Karpas-422 (cell line): ENCODE measurements at regions not wholly inside any gene's neighbourhood (a gene's known extent, or its start where the extent isn't known, plus 50 kb on each side); places are given as distances from the start of the nearest gene placed in this dataset.
"Not testable (repeated sequence)": the region's sequence is repeated elsewhere in the genome, so short reads cannot be mapped to it uniquely, and the experiment has no call there.

Source experiments
- DNase-seq: peaks from one replicate; pipeline ENCODE4 v3.0.0-alpha.2; 2015
- H2AFZ ChIP-seq: fragments of 200-600 bp; sonication (generic); 2 replicates; pipeline ENCODE4 v1.6.1; 2014; ENCODE audit warnings: antibody characterized with exemption, low read length, mixed read lengths
- H3K27ac ChIP-seq: fragments of 200-600 bp; sonication (generic); 2 replicates; pipeline ENCODE4 v1.5.1; 2014; ENCODE audit warnings: mild to moderate bottlenecking, low read length, moderate library complexity
- H3K27me3 ChIP-seq: fragments of 200-600 bp; sonication (generic); 2 replicates; pipeline ENCODE4 v1.6.1; 2014; ENCODE audit warnings: low read length, mixed read lengths
- H3K36me3 ChIP-seq: fragments of 200-600 bp; sonication (generic); 2 replicates; pipeline ENCODE4 v1.6.1; 2014; ENCODE audit warnings: low read length, mixed read lengths; ENCODE audit not compliant: insufficient read depth
- H3K4me1 ChIP-seq: fragments of 200-600 bp; sonication (generic); 2 replicates; pipeline ENCODE4 v1.6.1; 2014; ENCODE audit warnings: mild to moderate bottlenecking, low read length, mixed read lengths
- H3K4me2 ChIP-seq: fragments of 200-600 bp; sonication (generic); 2 replicates; pipeline ENCODE4 v1.6.1; 2014; ENCODE audit warnings: low read length, low read depth, mild to moderate bottlenecking; ENCODE audit not compliant: poor library complexity, severe bottlenecking
- H3K4me3 ChIP-seq: fragments of 200-600 bp; sonication (generic); 2 replicates; pipeline ENCODE4 v1.5.1; 2014; ENCODE audit warnings: mild to moderate bottlenecking, antibody characterized with exemption, low read length, mixed read lengths
- H3K79me2 ChIP-seq: fragments of 200-600 bp; sonication (generic); 2 replicates; pipeline ENCODE4 v1.6.1; 2014; ENCODE audit warnings: mild to moderate bottlenecking, low read length, mixed read lengths
- H3K9ac ChIP-seq: fragments of 200-600 bp; sonication (generic); 2 replicates; pipeline ENCODE4 v1.6.0; 2014; ENCODE audit warnings: low read length
- H3K9me2 ChIP-seq: fragments of 200-600 bp; sonication (generic), shearing (Covaris generic); replicated peaks from 2 replicates; pipeline ENCODE4 v1.6.0; 2014; ENCODE audit warnings: mild to moderate bottlenecking, low read length, moderate library complexity; ENCODE audit not compliant: insufficient read depth
- H3K9me3 ChIP-seq: fragments of 300-700, 200-600 bp; sonication (generic); 2 replicates; pipeline ENCODE4 v1.6.1; 2014; ENCODE audit warnings: low read length, mixed read lengths
- H4K20me1 ChIP-seq: fragments of 200-600 bp; sonication (generic); 2 replicates; pipeline ENCODE4 v1.6.1; 2014; ENCODE audit warnings: mild to moderate bottlenecking, antibody characterized with exemption, low read length, low read depth; ENCODE audit not compliant: insufficient read depth

DNA sequence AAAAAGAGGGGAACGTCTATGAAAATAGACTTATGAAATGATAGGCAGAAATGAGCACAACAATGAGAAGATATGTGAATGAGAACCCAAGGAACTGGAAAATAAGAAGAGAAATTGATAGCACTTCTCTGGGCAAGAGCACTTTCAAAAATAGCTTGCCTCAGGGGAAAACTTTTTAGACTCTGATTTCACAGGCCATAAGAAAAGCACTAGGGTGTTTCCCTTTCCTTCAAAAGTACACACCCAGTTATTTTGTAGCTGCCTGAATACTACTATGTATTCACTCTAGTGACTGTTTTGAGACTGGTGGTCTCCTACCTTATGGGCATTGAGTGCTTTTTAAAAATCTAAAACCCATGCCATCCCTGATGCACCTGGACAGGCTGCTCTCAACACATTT, 172.3 kb upstream of the SOX6 start:
- Histone ChIP-seq H4K20me1 (no peaks in the 10 kb centered on the region), H3K4me2 (no peak overlapping the region), H3K4me1 (no peaks in the 10 kb centered on the region), H3K36me3 (no peaks in the 10 kb centered on the region), H3K9ac (no peak overlapping the region), H3K9me3 (no peaks in the 10 kb centered on the region), H3K4me3 (no peak overlapping the region), H3K27me3 (no peaks in the 10 kb centered on the region), H3K27ac (no peak overlapping the region), H3K79me2 (no peaks in the 10 kb centered on the region), H3K9me2 (no peaks in the 10 kb centered on the region), H2AFZ (no peak overlapping the region)
- no peak for DNase-seq

DNA sequence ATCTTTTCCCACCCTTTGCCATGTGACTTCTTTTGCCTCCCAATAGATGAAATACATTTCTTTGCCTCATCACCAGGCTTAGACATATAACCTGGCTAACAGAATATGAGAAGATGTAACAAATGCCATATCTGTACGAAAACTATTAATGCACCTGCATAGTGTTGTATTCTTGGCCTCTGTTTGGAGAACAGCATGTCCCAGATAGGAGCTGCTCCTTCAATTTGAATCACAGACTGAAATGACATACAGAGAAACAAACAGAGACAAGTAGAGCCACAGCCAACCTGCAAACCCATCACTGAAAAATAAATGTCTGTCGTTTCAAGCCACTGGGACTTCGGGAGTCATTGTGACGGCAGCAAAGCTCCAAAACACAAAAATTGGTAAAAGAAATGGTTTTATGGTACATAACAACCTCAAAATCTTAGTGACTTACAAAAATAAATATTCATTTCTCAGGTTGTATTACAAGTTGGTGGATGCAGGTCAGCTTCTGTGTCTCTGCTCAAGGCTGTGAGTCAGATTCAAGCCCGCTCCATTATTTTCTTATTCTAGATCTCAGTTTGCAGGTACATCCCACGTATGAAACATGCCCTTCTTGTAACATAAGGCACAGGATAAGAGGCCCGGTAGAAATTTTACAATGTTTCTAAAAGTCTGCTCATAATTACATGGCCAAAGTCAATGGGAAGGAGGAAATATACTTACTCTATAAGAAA, 171.3 kb upstream of the SOX6 start:
- DNase-seq: no peak
- Histone ChIP-seq H3K4me3 (no peak overlapping the region), H2AFZ (no peak overlapping the region)

DNA sequence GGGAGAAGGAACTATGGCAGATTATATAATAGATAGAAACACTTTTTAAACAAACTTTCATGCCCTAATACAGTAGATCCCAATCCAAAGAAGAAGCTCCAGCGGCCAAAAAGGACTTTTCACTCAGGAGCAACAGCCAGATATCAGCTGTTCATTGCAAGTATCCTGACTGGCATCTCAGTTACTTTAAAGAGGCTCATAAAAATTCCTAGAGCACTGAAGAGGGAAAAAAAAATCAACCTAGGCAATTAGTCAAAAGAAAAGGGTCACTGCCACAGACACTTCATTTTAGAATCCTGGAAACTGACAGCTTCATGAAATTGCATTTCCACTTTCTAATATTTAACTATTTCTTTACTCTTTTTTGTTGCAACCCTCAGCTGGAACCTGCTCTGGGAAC, 170.6 kb upstream of the SOX6 start:
- H3K4me1 ChIP-seq: no peaks in the 10 kb centered on the region
- H4K20me1 ChIP-seq: no peaks in the 10 kb centered on the region
- DNase-seq: no peak
- no peak overlapping the region for H3K27ac ChIP-seq
- H3K9me3 ChIP-seq: no peaks in the 10 kb centered on the region
- H3K4me3 ChIP-seq: no peak overlapping the region
- no peaks in the 10 kb centered on the region for H3K9me2 ChIP-seq
- H2AFZ ChIP-seq: no peak overlapping the region
- H3K27me3 ChIP-seq: no peaks in the 10 kb centered on the region
- H3K9ac ChIP-seq: no peak overlapping the region
- no peak overlapping the region for H3K4me2 ChIP-seq
- H3K36me3 ChIP-seq: no peaks in the 10 kb centered on the region
- no peaks in the 10 kb centered on the region for H3K79me2 ChIP-seq

More for the DNA sequence above, 171.3 kb upstream of the SOX6 start:
- Histone ChIP-seq H3K9me2 (no peaks in the 10 kb centered on the region), H3K9me3 (no peaks in the 10 kb centered on the region), H3K27ac (no peak overlapping the region), H3K9ac (no peak overlapping the region), H4K20me1 (no peaks in the 10 kb centered on the region), H3K27me3 (no peaks in the 10 kb centered on the region), H3K36me3 (no peaks in the 10 kb centered on the region), H3K79me2 (no peaks in the 10 kb centered on the region), H3K4me2 (no peak overlapping the region), H3K4me1 (no peaks in the 10 kb centered on the region)

DNA sequence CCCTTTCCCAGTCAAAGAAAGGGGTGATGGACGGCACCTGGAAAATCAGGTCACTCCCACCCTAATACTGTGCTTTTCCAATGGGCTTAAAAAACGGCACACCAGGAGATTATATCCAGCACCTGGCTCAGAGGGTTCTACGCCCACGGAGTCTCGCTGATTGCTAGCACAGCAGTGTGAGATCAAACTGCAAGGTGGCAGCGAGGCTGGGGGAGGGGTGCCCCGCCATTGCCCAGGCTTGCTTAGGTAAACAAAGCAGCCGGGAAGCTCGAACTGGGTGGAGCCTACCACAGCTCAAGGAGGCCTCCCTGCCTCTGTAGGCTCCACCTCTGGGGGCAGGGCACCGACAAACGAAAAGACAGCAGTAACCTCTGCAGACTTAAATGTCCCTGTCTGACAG, 164.4 kb upstream of the SOX6 start:
- DNase-seq, H3K9me2 ChIP-seq, H3K9me3 ChIP-seq, H3K4me1 ChIP-seq, H3K4me3 ChIP-seq, H3K4me2 ChIP-seq, H3K9ac ChIP-seq, H2AFZ ChIP-seq, H3K27me3 ChIP-seq, H3K36me3 ChIP-seq, H4K20me1 ChIP-seq, H3K27ac ChIP-seq, H3K79me2 ChIP-seq: not testable (repeated sequence)

DNA sequence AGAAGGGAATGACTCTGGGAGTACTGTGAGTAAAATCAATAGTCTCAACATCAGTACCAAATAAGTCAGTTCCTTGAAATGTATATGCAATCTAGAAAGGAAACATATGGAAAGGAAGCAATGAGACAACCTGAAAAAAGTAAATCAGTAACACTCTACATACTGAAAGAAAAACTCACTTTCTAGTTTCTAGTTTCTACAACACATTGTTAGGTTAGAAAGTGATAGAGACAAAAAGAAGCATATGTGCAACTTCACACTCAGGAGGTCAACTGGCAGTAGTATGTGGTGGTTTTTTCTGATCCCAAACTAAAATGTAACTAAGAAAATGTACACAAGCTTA, 156.5 kb upstream of the SOX6 start:
- Histone ChIP-seq H3K36me3 (no peaks in the 10 kb centered on the region), H2AFZ (no peak overlapping the region), H4K20me1 (no peaks in the 10 kb centered on the region), H3K9me2 (no peaks in the 10 kb centered on the region), H3K27ac (no peak overlapping the region), H3K9ac (no peak overlapping the region), H3K4me3 (no peak overlapping the region), H3K4me2 (no peak overlapping the region), H3K79me2 (no peaks in the 10 kb centered on the region), H3K27me3 (no peaks in the 10 kb centered on the region), H3K9me3 (no peaks in the 10 kb centered on the region), H3K4me1 (no peaks in the 10 kb centered on the region)
- no peak for DNase-seq

DNA sequence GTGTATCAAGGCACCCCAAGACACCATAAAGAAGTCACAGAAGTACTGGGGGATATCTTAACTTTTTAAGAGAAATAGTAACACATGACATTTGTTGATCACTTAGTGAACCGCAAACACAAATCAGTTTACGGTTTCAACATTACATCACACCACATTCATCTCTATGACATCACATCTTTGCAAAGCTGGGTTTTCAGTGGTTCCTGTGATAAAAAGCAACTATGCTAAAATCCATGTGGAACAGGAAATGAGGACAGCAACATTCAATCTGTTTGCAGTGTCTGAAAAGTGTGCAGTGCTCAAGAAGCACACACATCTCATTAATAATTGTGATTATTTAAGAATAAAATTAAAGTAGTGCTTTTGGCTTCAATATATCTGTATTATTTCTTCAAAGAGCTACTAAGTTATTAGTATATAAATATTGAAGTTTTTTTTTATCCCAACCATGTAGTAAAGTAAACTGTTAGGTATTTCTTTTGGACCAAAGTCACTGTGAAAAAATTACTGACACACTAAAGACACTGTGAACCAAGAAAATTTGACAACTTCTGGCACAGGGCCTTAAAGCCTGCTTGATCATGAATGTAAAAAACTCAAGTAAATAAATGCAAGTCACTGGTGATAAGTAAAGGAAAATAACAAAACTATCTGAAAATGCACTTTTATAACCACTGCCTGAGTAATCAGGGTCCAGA, 156.0 kb upstream of the SOX6 start:
- Histone ChIP-seq H3K4me2 (no peak overlapping the region), H3K9me2 (no peaks in the 10 kb centered on the region), H3K9me3 (no peaks in the 10 kb centered on the region), H4K20me1 (no peaks in the 10 kb centered on the region), H2AFZ (no peak overlapping the region), H3K79me2 (no peaks in the 10 kb centered on the region), H3K4me3 (no peak overlapping the region), H3K36me3 (no peaks in the 10 kb centered on the region), H3K27ac (no peak overlapping the region), H3K27me3 (no peaks in the 10 kb centered on the region), H3K9ac (no peak overlapping the region), H3K4me1 (no peaks in the 10 kb centered on the region)
- DNase-seq: no peak

DNA sequence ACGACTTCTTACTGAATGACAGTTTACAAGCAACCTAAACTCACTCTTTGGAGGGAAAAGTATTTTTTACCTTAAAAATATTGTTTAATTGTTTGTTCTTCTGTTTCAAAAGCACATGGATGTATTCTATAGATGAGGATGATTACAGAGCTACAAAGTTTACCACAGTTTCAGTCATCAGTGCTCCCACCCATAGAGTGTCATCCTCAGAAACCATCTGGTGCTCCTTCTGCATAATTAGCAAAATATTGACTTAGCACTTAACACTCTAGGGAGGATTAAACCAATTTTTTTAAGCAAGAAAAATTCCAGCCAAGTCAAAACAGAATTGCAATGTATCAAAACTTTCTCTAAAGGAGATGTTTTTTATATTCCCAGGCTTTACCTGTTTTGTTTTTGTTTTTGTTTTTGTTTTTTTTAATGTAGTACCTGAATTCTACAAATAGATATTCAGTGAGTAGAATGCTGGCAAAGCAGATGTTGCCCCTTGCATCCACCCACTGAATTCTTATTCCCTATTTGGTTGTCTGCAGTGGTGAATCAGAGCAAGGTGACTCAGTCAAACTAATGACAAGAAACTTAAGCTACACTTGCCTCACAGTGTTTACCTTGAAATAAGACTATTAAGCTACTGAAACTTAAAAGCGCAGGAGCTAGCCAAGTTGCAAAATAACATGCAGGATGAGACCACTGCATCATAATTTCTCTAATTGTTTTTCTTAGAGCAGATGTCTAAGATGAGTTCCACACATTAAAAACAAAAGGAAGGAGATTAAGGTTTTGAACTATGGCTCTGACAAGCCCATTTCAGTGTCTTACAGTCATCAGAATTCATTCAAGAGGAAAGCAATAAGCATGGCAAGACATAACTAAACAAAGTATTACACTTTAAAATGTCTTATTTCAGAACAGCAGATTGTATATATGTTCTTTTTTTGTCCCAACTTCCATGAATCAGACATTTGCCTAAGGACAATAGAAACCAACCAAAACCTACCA, 155.1 kb upstream of the SOX6 start:
- H3K9ac ChIP-seq: no peak overlapping the region
- no peak for DNase-seq

DNA sequence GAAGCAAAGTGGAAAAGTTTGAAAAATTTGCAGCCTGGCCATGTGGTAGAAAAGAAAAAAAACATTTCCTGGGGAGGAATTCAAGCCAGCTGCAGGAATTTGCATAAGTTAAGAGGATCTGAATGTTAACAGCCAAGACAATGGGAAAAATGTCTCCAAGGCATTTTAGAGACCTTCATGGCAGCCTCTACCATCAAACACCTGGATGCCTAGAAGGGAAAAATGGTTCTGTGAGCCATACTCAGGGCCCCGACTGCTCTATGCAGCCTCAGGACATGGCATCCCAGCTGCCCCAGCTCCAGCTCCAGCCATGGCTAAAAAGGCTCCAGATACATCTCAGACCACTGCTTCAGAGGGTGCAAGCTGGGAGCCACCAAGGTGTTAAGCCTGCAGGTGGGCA, 149.1 kb upstream of the SOX6 start:
- no peak overlapping the region for H3K4me2 ChIP-seq
- no peaks in the 10 kb centered on the region for H3K36me3 ChIP-seq
- H3K9ac ChIP-seq: no peak overlapping the region
- H3K9me3 ChIP-seq: no peaks in the 10 kb centered on the region
- H3K27ac ChIP-seq: no peak overlapping the region
- no peak for DNase-seq
- no peaks in the 10 kb centered on the region for H3K79me2 ChIP-seq
- H2AFZ ChIP-seq: no peak overlapping the region
- no peaks in the 10 kb centered on the region for H3K9me2 ChIP-seq
- H4K20me1 ChIP-seq: no peaks in the 10 kb centered on the region
- no peak overlapping the region for H3K4me3 ChIP-seq
- no peaks in the 10 kb centered on the region for H3K27me3 ChIP-seq
- no peaks in the 10 kb centered on the region for H3K4me1 ChIP-seq

More for the DNA sequence above, 155.1 kb upstream of the SOX6 start:
- Histone ChIP-seq H2AFZ (no peak overlapping the region), H3K4me2 (no peak overlapping the region), H3K36me3 (no peaks in the 10 kb centered on the region), H3K27ac (no peak overlapping the region), H4K20me1 (no peaks in the 10 kb centered on the region), H3K4me1 (no peaks in the 10 kb centered on the region), H3K4me3 (no peak overlapping the region), H3K9me2 (no peaks in the 10 kb centered on the region), H3K79me2 (no peaks in the 10 kb centered on the region), H3K9me3 (no peaks in the 10 kb centered on the region), H3K27me3 (no peaks in the 10 kb centered on the region)
